Heart left ventricle (tissue), 16 donors: ENCODE measurements at regions not wholly inside any gene's neighbourhood (a gene's known extent, or its start where the extent isn't known, plus 50 kb on each side); places are given as distances from the start of the nearest gene placed in this dataset.

Experiments used
- ATAC-seq, 4 donors: fragments of 200-7000 bp; cut with Tn5 transposase; one replicate each; pipeline ENCODE4 v1.9.1; 2020 to 2022; ENCODE audit warnings: moderate library complexity in 4 of 4, mild to moderate bottlenecking in 3 of 4, moderate number of reproducible peaks in 1 of 4
- DNase-seq, 5 donors: peaks; one replicate each; pipeline ENCODE4 v3.0.0-alpha.2; 2020
- H3K27ac ChIP-seq, 12 donors: fragments of 200-600 bp; sonication (generic) in 4 of 12; one replicate each; pipeline versions ENCODE4 v1.5.0 to v1.8.0; 2016 to 2022; ENCODE audit warnings: mild to moderate bottlenecking in 2 of 12
- H3K27me3 ChIP-seq, 9 donors: fragments of 200-600 bp; sonication (generic) in 2 of 9; one replicate each; pipeline versions ENCODE4 v1.5.1 to v1.8.0; 2016 to 2022; ENCODE audit warnings: mild to moderate bottlenecking in 3 of 9
- H3K36me3 ChIP-seq, 9 donors: fragments of 200-600 bp; sonication (generic) in 2 of 9; one replicate each; pipeline versions ENCODE4 v1.5.0 to v1.8.0; 2018 to 2022; ENCODE audit warnings: mild to moderate bottlenecking in 2 of 9
- H3K4me1 ChIP-seq, 12 donors: fragments of 200-600 bp; sonication (generic) in 4 of 12; one replicate each; pipeline versions ENCODE4 v1.5.0 to v1.8.0; 2016 to 2022; ENCODE audit warnings: mild to moderate bottlenecking in 3 of 12
- H3K4me3 ChIP-seq, 12 donors: fragments of 200-600 bp; sonication (generic) in 4 of 12; one replicate each; pipeline versions ENCODE4 v1.5.0 to v1.8.0; 2017 to 2022; ENCODE audit warnings: mild to moderate bottlenecking in 9 of 12, moderate library complexity in 4 of 12
- H3K9me3 ChIP-seq, 12 donors: fragments of 200-600 bp; sonication (generic) in 4 of 12; one replicate each; pipeline versions ENCODE4 v1.5.0 to v1.8.0; 2016 to 2022; ENCODE audit warnings: mild to moderate bottlenecking in 1 of 12
- CTCF ChIP-seq, 12 donors: fragments of 200-600 bp; sonication (generic) in 4 of 12; IDR thresholded peaks; one replicate each; pipeline versions ENCODE4 v1.5.0 to v1.8.0; 2018 to 2022; ENCODE audit warnings: antibody characterized with exemption in 12 of 12, mild to moderate bottlenecking in 5 of 12
- POLR2A ChIP-seq, 2 donors: fragments of 450-650 bp; IDR thresholded peaks; one replicate each; pipeline ENCODE4 v1.6.1; 2017; ENCODE audit warnings: antibody characterized with exemption in 2 of 2, mild to moderate bottlenecking in 2 of 2, moderate library complexity in 2 of 2
- WGBS, 4 donors: extraction: QIAGEN DNeasy Blood & Tissue Kit in 2 of 4; methylation state at CpG; one replicate each; pipeline versions ENCODE4 v1.1.5 to v1.1.7; 2013 to 2018; 5-methylcytosine and 5-hydroxymethylcytosine counted together
- intact Hi-C, 10 donors: fragments of 100-400 bp; cut with DNase I; formaldehyde crosslinking; loops; one replicate each; pipeline versions ENCODE4 v1.11.1 to v1.14.2; 2022
- donor health status: ischemic (EF 13 %, LVEDD 7.1; RV severe dilation, severe dysfunction).
- donor health status: healthy with polysubstance abuse.
- donor health status: DM: no; HTN: yes; CAD: no.
- donor health status: DM: no; HTN: no; CAD: no.
- donor health status: ischemic (EF 25% LVEDD 6.9; RV normal size, moderate dysfunction).
- donor health status: ischemic (EF 25% LVEDD 5.7; RV mildly dilated, moderate dysfunction).
- donor health status: healthy.
- donor health status: DM: yes; HTN: yes; CAD: no.
- donor health status: ischemic (EF 35%, LVEDD 5.7; RV mildly dilated, moderate dysfunction).
- donor health status: nonischemic (EF 11% LVEDD 7.7; RV severe dilation, severe dysfunction).
- donor health status: DM: yes; HTN: yes; CAD: no.
- donor health status: PGD.
- donor health status: ischemic (EF 29% LVEDD 5.4; RV normal size, mild dysfunction).
- donor health status: nonischemic (EF 23%, LVEDD 6.1; RV moderate dilation, normal function).

GRCh38 chr9:86842573-86842972 lies 104.7 kb downstream of the GAS1 start:
- no peak for ATAC-seq
- H3K27me3 ChIP-seq = no peaks in the 10 kb centered on the region
- no peak for DNase-seq
- H3K4me1 ChIP-seq = peaks cover 0 to 11% (median 0%) of the 10 kb centered on the region in 12 donors
- WGBS, 4 donors = 85 to 92% (median 88%) methylated on average over 6 of the region's 6 CpGs
- H3K4me3 ChIP-seq = no peak overlapping the region
- H3K27ac ChIP-seq = no peak overlapping the region
- TF ChIP-seq CTCF (IDR thresholded peaks at IDR 0.05) (no peak), POLR2A (IDR thresholded peaks at IDR 0.05) (no peak)
- intact Hi-C loops = loop anchor here in 2 of 10 donors (5.0 to 10.0 kb wide), 2 partner anchors 105 to 482 kb away; partner anchors contain the start of gene GAS1 (in 1 of the 2)
- no peaks in the 10 kb centered on the region for H3K36me3 ChIP-seq
- H3K9me3 ChIP-seq = no peaks in the 10 kb centered on the region

- H3K4me1 ChIP-seq = peaks cover 0 to 11% (median 0%) of the 10 kb centered on the region in 12 donors
- intact Hi-C loops = no loop called here
- no peaks in the 10 kb centered on the region for H3K27me3 ChIP-seq
- no peaks in the 10 kb centered on the region for H3K9me3 ChIP-seq
- H3K4me3 ChIP-seq = no peak overlapping the region
- 81 to 91% (median 85%) methylated on average over 3 of the region's 3 CpGs for whole genome bisulfite sequencing, 4 donors
- TF ChIP-seq POLR2A (IDR thresholded peaks at IDR 0.05) = no peak
- ATAC-seq (peak in 1 of 4 donors; percentile 26), DNase-seq (no peak)
- peak overlapping the region in 5 of 12 donors; percentile 24 to 63 (median 57) for H3K27ac ChIP-seq
- no peaks in the 10 kb centered on the region for H3K36me3 ChIP-seq
Measured at GRCh38 chr9:86839522-86839921, 107.8 kb downstream of the GAS1 start.

GRCh38 chr9:86838519-86839497 lies 108.5 kb downstream of the GAS1 start:
- H3K27ac ChIP-seq = peak overlapping the region in 8 of 12 donors; percentile 14 to 78 (median 46)
- intact Hi-C loops = no loop called here
- ATAC-seq (peak; percentile 76 to 88 (median 82)), DNase-seq (peak in 4 of 5 donors; percentile 13 to 81 (median 32))
- H3K27me3 ChIP-seq = no peaks in the 10 kb centered on the region
- TF ChIP-seq POLR2A (IDR thresholded peaks at IDR 0.05) (no peak), CTCF (IDR thresholded peaks at IDR 0.05) (no peak)
- no peaks in the 10 kb centered on the region for H3K36me3 ChIP-seq
- no peaks in the 10 kb centered on the region for H3K9me3 ChIP-seq
- H3K4me1 ChIP-seq = peaks cover 0 to 11% (median 0%) of the 10 kb centered on the region in 12 donors
- WGBS, 4 donors = 68 to 74% (median 72%) methylated on average over 17 of the region's 17 CpGs
- no peak overlapping the region for H3K4me3 ChIP-seq

- Histone ChIP-seq H3K4me3 (no peak overlapping the region), H3K4me1 (peaks cover 0 to 11% (median 0%) of the 10 kb centered on the region in 12 donors), H3K36me3 (no peaks in the 10 kb centered on the region), H3K27ac (peak overlapping the region in 1 of 12 donors; percentile 14), H3K9me3 (no peaks in the 10 kb centered on the region), H3K27me3 (no peaks in the 10 kb centered on the region)
- 92 to 97% (median 94%) methylated on average over 4 of the region's 4 CpGs for WGBS, 4 donors
- TF ChIP-seq CTCF (IDR thresholded peaks at IDR 0.05) (no peak), POLR2A (IDR thresholded peaks at IDR 0.05) (no peak)
- DNase-seq (no peak), ATAC-seq (no peak)
- intact Hi-C loops = no loop called here
Measured at GRCh38 chr9:86837345-86837744, 110.0 kb downstream of the GAS1 start.
